Left ventricle myocardium inferior (tissue), 1 donor: ENCODE measurements at regions not wholly inside any gene's neighbourhood (a gene's known extent, or its start where the extent isn't known, plus 50 kb on each side); places are given as distances from the start of the nearest gene placed in this dataset.

ENCODE experiments used
- DNase-seq: peaks from one replicate; pipeline ENCODE4 v3.0.0-alpha.2; 2020
- H3K27ac ChIP-seq: fragments of 200-600 bp; replicated peaks from 2 replicates; pipeline ENCODE4 v1.8.0; 2021
- H3K27me3 ChIP-seq: fragments of 200-600 bp; 2 replicates; pipeline ENCODE4 v1.8.0; 2021; ENCODE audit warnings: low read depth
- H3K36me3 ChIP-seq: fragments of 200-600 bp; 2 replicates; pipeline ENCODE4 v1.8.0; 2021
- H3K4me1 ChIP-seq: fragments of 200-600 bp; 2 replicates; pipeline ENCODE4 v1.8.0; 2021
- H3K4me3 ChIP-seq: fragments of 200-600 bp; 2 replicates; pipeline ENCODE4 v1.8.0; 2021; ENCODE audit warnings: mild to moderate bottlenecking, moderate library complexity
- H3K9me3 ChIP-seq: fragments of 200-600 bp; replicated peaks from 2 replicates; pipeline ENCODE4 v1.8.0; 2021
- intact Hi-C: fragments of 100-400 bp; cut with micrococcal nuclease; formaldehyde crosslinking; loops from one replicate; pipeline ENCODE4 v1.11.0; 2022
- TF ChIP-seq, protein P1 (sequence below): fragments of 200-600 bp; IDR thresholded peaks from 2 replicates; pipeline ENCODE4 v1.8.0; 2021; ENCODE audit warnings: antibody characterized with exemption, mild to moderate bottlenecking, borderline replicate concordance
- donor health status: DM: no; HTN: yes; CAD: no; lungs with severe emphysema.

DNA sequence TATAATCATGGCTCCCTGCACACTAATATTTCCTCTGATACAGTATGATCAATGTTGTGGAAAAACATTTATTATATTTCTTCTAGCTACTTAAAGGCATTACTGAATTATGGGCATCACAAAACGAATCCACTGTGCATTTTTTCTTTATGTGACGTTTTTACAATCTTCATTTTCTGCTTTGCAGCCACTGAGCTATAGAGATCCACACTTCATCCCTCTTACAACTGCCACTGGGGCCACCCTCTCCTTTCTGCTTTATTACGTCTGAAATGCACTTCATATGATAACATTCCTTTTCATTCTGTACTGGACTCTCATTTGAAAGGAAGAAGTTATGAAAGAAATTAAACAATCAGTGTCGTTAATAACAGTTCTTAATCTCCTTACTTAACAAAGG lies 394.5 kb upstream of the HNRNPA3 start:
- Histone ChIP-seq H3K4me3 (no peak overlapping the region), H3K27ac (no peak overlapping the region), H3K36me3 (no peaks in the 10 kb centered on the region), H3K9me3 (no peaks in the 10 kb centered on the region), H3K4me1 (no peaks in the 10 kb centered on the region), H3K27me3 (peaks cover 45% of the 10 kb centered on the region)
- TF ChIP-seq, protein P1, sequence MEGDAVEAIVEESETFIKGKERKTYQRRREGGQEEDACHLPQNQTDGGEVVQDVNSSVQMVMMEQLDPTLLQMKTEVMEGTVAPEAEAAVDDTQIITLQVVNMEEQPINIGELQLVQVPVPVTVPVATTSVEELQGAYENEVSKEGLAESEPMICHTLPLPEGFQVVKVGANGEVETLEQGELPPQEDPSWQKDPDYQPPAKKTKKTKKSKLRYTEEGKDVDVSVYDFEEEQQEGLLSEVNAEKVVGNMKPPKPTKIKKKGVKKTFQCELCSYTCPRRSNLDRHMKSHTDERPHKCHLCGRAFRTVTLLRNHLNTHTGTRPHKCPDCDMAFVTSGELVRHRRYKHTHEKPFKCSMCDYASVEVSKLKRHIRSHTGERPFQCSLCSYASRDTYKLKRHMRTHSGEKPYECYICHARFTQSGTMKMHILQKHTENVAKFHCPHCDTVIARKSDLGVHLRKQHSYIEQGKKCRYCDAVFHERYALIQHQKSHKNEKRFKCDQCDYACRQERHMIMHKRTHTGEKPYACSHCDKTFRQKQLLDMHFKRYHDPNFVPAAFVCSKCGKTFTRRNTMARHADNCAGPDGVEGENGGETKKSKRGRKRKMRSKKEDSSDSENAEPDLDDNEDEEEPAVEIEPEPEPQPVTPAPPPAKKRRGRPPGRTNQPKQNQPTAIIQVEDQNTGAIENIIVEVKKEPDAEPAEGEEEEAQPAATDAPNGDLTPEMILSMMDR: no peak
- intact Hi-C loops: loop anchor here (10.0 kb wide), 2 partner anchors 163 to 683 kb away; no protein-coding TSS in a partner anchor
- DNase-seq: no peak

DNA sequence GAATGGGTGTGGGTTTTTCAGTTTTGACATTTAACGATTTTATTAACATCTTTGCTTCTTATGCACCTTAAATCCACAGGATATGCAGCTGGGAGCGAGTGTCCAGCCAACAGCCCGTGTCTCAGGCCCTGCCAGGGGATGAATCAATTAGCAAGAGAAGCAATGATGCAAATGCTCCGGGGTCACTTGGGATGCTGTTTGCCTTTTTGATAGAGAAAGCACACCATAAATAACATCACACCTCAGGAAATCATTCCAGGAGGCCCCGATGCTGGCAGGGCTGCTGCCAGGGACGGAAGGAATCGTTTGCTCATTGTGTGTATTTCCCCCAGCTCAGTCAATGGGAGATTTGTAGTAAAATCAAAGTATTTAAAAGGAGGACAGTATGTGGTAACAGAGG lies 394.0 kb upstream of the HNRNPA3 start:
- H3K36me3 ChIP-seq: no peaks in the 10 kb centered on the region
- TF ChIP-seq, protein P1: no peak
- peaks cover 45% of the 10 kb centered on the region for H3K27me3 ChIP-seq
- H3K9me3 ChIP-seq: no peaks in the 10 kb centered on the region
- H3K4me3 ChIP-seq: no peak overlapping the region
- intact Hi-C loops: loop anchor here (10.0 kb wide), 2 partner anchors 164 to 684 kb away; no protein-coding TSS in a partner anchor
- H3K27ac ChIP-seq: no peak overlapping the region
- no peaks in the 10 kb centered on the region for H3K4me1 ChIP-seq
- no peak for DNase-seq

DNA sequence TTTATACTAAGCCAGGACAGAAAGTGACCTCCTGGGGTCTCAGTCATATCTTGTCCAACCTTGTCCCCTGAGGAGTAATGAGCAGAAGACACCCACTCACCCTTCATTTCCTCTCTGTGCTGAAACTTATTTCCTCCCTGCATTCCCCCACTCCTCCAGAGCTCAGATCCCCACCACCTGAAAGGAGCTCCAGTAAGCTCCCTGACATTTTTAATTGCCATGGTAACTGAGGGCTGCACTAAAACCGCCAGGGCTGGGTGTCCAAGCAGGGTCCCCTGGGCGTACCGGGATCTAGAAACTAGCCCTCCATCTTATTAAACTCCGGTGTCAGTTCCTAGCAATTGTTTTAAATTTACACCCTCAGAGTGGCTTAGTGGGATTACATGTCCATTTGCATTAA lies 393.3 kb upstream of the HNRNPA3 start:
- no peaks in the 10 kb centered on the region for H3K36me3 ChIP-seq
- TF ChIP-seq, protein P1: no peak
- no peaks in the 10 kb centered on the region for H3K9me3 ChIP-seq
- intact Hi-C loops: loop anchor here (10.0 kb wide), 2 partner anchors 165 to 685 kb away; no protein-coding TSS in a partner anchor
- peaks cover 45% of the 10 kb centered on the region for H3K27me3 ChIP-seq
- no peaks in the 10 kb centered on the region for H3K4me1 ChIP-seq
- DNase-seq: no peak
- no peak overlapping the region for H3K27ac ChIP-seq
- H3K4me3 ChIP-seq: no peak overlapping the region

DNA sequence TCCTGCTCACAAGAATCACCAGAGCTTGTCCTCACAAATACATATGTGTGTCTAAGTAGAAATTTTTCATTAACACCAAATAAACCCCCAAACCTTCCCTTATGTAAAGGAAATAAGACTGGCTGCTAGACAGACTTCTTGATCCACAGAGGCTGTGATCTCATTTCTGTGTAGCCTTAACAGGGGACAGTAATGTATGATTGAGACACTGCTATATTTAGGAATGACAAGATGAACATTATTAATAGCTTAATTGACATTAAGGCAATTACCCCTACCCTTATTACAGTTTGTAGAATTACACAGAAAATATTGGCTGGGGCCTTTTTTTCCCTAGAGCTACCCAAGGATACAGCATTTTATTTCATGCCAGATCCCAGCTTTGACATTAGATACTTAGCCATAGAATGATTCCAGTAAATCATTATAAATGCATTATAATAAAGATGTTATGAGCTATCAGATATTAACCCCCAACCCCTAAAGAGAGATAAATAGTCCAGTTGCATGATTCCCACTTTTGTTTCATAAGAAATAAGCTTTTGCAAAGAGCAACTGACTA lies 392.1 kb upstream of the HNRNPA3 start:
- Histone ChIP-seq H3K27me3 (peaks cover 57% of the 10 kb centered on the region), H3K4me3 (no peak overlapping the region), H3K9me3 (no peaks in the 10 kb centered on the region), H3K27ac (no peak overlapping the region), H3K4me1 (no peaks in the 10 kb centered on the region), H3K36me3 (no peaks in the 10 kb centered on the region)
- intact Hi-C loops: no loop called here
- no peak for DNase-seq
- TF ChIP-seq, protein P1: no peak

DNA sequence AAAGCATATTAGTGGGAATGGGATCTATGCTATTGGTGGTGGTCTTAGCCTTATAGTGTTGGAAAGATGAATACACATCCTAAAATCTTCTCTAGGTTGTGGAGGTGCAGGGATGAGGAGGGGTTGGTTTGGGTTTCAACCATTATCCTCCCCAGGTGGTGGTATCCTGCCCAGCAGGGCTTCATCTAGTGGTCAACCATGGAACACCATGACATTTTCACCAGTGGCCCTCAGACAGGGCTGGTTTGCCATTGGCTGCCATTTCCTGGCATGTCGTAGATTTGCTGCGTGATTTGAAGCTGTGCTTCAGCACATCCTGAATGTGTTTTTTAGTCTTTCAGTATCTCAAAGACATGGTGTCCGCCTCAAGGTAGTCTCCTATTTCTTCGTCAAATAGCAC lies 391.2 kb upstream of the HNRNPA3 start:
- TF ChIP-seq, protein P1: no peak
- H3K27ac ChIP-seq: no peak overlapping the region
- H3K36me3 ChIP-seq: no peaks in the 10 kb centered on the region
- intact Hi-C loops: no loop called here
- DNase-seq: no peak
- no peaks in the 10 kb centered on the region for H3K9me3 ChIP-seq
- peaks cover 60% of the 10 kb centered on the region for H3K27me3 ChIP-seq
- no peak overlapping the region for H3K4me3 ChIP-seq
- no peaks in the 10 kb centered on the region for H3K4me1 ChIP-seq
